K562 (cell line): ENCODE measurements at regions not wholly inside any gene's neighbourhood (a gene's known extent, or its start where the extent isn't known, plus 50 kb on each side); places are given as distances from the start of the nearest gene placed in this dataset.
A peak's percentile ranks its signal among the peaks of the same experiment; 100 is the strongest.

Experiments used
- ATAC-seq: fragments of 200-7000 bp; cut with Tn5 transposase; 3 replicates; pipeline ENCODE4 v1.9.1; 2020; ENCODE audit warnings: moderate library complexity
- BruUV-seq: library from RNA; stranded (reverse); fragments of 400-500 nt; replicated peaks from 2 replicates; lab custom pipeline; 2021; lab: Mats Ljungman, UMichigan
- CTCF ChIA-PET: fragments of 300-600 bp; formaldehyde crosslinking; extraction: SDS; loops from one replicate; lab custom pipeline; 2021; ENCODE audit warnings: low intra/inter-chr PET ratio; lab: Yijun Ruan, JAX
- POLR2A ChIA-PET: fragments of 300-600, 350-650 bp; sonication (Branson Sonifier 250); formaldehyde crosslinking; extraction: SDS; loops from one replicate; lab custom pipeline; 2021; ENCODE audit warnings: antibody characterized with exemption, inconsistent platforms; lab: Yijun Ruan, JAX
- DNase-seq, 4 experiments: peaks; one replicate each; pipeline versions ENCODE4 v3.0.0 to v3.0.0-alpha.2; 2011 to 2018; ENCODE audit warnings: low spot score in 3 of 4, mixed read lengths in 3 of 4; ENCODE audit errors: extremely low read depth in 1 of 4
- FAIRE-seq: peaks from 2 replicates; lab custom pipeline; 2011; peaks lifted over from hg19 to GRCh38; lab: Jason Lieb, UNC
- H2AFZ ChIP-seq: 2 replicates; pipeline ENCODE4 v1.6.0; 2011; ENCODE audit warnings: low read depth, low read length, control low read depth, inconsistent platforms
- H3K27ac ChIP-seq: fragments of 200-600 bp; 3 replicates; pipeline ENCODE4 v1.8.0; 2011; ENCODE audit warnings: low read depth, mild to moderate bottlenecking, control low read depth, inconsistent platforms, low read length, moderate library complexity, mixed read lengths; ENCODE audit errors: extremely low read depth
- H3K27me3 ChIP-seq, 2 experiments: fragments of 300-600 bp in 1 of 2; 2 replicates in 1 of 2; 3 replicates in 1 of 2; pipeline versions ENCODE4 v1.6.0 to v1.8.0; 2011; ENCODE audit warnings: inconsistent platforms in 2 of 2, low read length in 2 of 2, mild to moderate bottlenecking in 1 of 2, mixed read lengths in 1 of 2, moderate library complexity in 1 of 2; ENCODE audit not compliant: control insufficient read depth in 2 of 2, insufficient read depth in 2 of 2
- H3K36me3 ChIP-seq: fragments of 300-600 bp; 3 replicates; pipeline ENCODE4 v1.8.0; 2011; ENCODE audit warnings: mild to moderate bottlenecking, low read length, inconsistent platforms; ENCODE audit not compliant: control insufficient read depth, insufficient read depth
- H3K4me1 ChIP-seq, 2 experiments: fragments of 200-600 bp in 1 of 2; replicated peaks in 1 of 2; 2 replicates in 1 of 2; 3 replicates in 1 of 2; pipeline versions ENCODE4 v1.5.1 to v1.8.0; 2011; ENCODE audit warnings: inconsistent platforms in 2 of 2, low read length in 2 of 2, mild to moderate bottlenecking in 1 of 2, mixed read lengths in 1 of 2, moderate library complexity in 1 of 2; ENCODE audit not compliant: control insufficient read depth in 2 of 2, insufficient read depth in 2 of 2
- H3K4me2 ChIP-seq: 2 replicates; pipeline ENCODE4 v1.6.1; 2011; ENCODE audit warnings: low read length, control low read depth, inconsistent platforms, mixed read lengths; ENCODE audit not compliant: insufficient read depth
- H3K4me3 ChIP-seq: fragments of 200-600 bp; sonication (generic), shearing (Covaris generic); 2 replicates; pipeline ENCODE4 v1.5.1; 2016; ENCODE audit warnings: control low read depth, inconsistent platforms
- H3K79me2 ChIP-seq: fragments of 200-600 bp; 3 replicates; pipeline ENCODE4 v1.8.0; 2011; ENCODE audit warnings: low read length, inconsistent platforms; ENCODE audit not compliant: control insufficient read depth, insufficient read depth
- H3K9ac ChIP-seq, 2 experiments: 2 replicates each; pipeline versions ENCODE4 v1.6.0 to v1.6.1; 2011; ENCODE audit warnings: low read depth in 2 of 2, low read length in 2 of 2, control low read depth in 1 of 2, inconsistent platforms in 1 of 2, mild to moderate bottlenecking in 1 of 2, mixed read lengths in 1 of 2; ENCODE audit not compliant: insufficient read depth in 1 of 2
- H3K9me1 ChIP-seq: one replicate; pipeline ENCODE4 v1.6.0; 2011; ENCODE audit warnings: inconsistent platforms, mild to moderate bottlenecking, low read length, moderate library complexity; ENCODE audit not compliant: control insufficient read depth, insufficient read depth
- H3K9me3 ChIP-seq: replicated peaks from 2 replicates; pipeline ENCODE4 v1.5.1; 2011; ENCODE audit warnings: low read depth, low read length, inconsistent platforms; ENCODE audit not compliant: control insufficient read depth, insufficient read depth
- H4K20me1 ChIP-seq: replicated peaks from 2 replicates; pipeline ENCODE4 v1.6.1; 2011; ENCODE audit warnings: low read length, inconsistent platforms, mixed read lengths; ENCODE audit not compliant: control insufficient read depth, insufficient read depth
- ZBTB40 ChIP-seq, 2 experiments: fragments of 450-650 bp in 1 of 2; sonication (generic) in 1 of 2; formaldehyde crosslinking in 1 of 2; IDR thresholded peaks; 2 replicates each; pipeline versions ENCODE4 v1.7.1 to v1.9.0; 2016 to 2022; ENCODE audit warnings: inconsistent platforms in 1 of 2, mild to moderate bottlenecking in 1 of 2, missing genetic modification reagents in 1 of 2
- ZNF24 ChIP-seq: fragments of 450-650 bp; IDR thresholded peaks from 2 replicates; pipeline ENCODE4 v1.6.1; 2016
- WGBS: fragments of 100-300 bp; shearing (Covaris generic); methylation state at CpG from one replicate; pipeline ENCODE4 v1.1.6; 2016; ENCODE audit warnings: low coverage, mixed read lengths; ENCODE audit not compliant: insufficient coverage; ENCODE audit errors: missing lambda C conversion rate; 5-methylcytosine and 5-hydroxymethylcytosine counted together
- in situ Hi-C: fragments of 300-500 bp; cut with MboI; formaldehyde crosslinking; loops from 4 replicates; pipeline ENCODE4 v1.15.0; 2018; ENCODE audit warnings: inconsistent platforms, mixed read lengths
- intact Hi-C: fragments of 100-400 bp; cut with micrococcal nuclease; formaldehyde crosslinking; loops from 2 replicates; pipeline ENCODE4 v1.14.2; 2022

- H3K27me3 ChIP-seq = no peaks in the 10 kb centered on the region
- H3K9ac ChIP-seq = no peak overlapping the region
- BruUV-seq = no TSS peak
- TF ChIP-seq ZBTB40 (IDR thresholded peaks at IDR 0.05) = peak; percentile 64
- TF ChIP-seq ZBTB40 (CRISPR knock-in tag; IDR thresholded peaks at IDR 0.05) = no peak
- no peak for TF ChIP-seq ZNF24
- TF ChIP-seq, all 486 proteins: peak for 1
- WGBS = 20% methylated on average over 3 of the region's 3 CpGs
- POLR2A ChIA-PET = interaction anchor here (1.5 kb wide), 1 partner anchor 9 kb away, joined by 5 read pairs; no protein-coding TSS in a partner anchor
- CTCF ChIA-PET = no interaction called here
- DNase-seq = no peak
- intact Hi-C loops = no loop called here
- Histone ChIP-seq H3K4me1 (peaks cover 0 to 9% of the 10 kb centered on the region in 2 experiments; a peak in 3 of 5 replicates), H3K4me2 (no peak overlapping the region), H3K36me3 (no peaks in the 10 kb centered on the region), H2AFZ (no peak overlapping the region), H4K20me1 (no peaks in the 10 kb centered on the region), H3K4me3 (no peak overlapping the region), H3K27ac (no peak overlapping the region), H3K9me3 (no peaks in the 10 kb centered on the region), H3K79me2 (no peaks in the 10 kb centered on the region), H3K9me1 (no peaks in the 10 kb centered on the region)
- no peak for FAIRE-seq
- in situ Hi-C loops = no loop called here
- no peak for ATAC-seq
Observed at GRCh38 chr2:65490222-65490621, 57.8 kb upstream of the SPRED2 start.
